Thyroid gland (tissue), 4 donors: ENCODE measurements at regions not wholly inside any gene's neighbourhood (a gene's known extent, or its start where the extent isn't known, plus 50 kb on each side); places are given as distances from the start of the nearest gene placed in this dataset.

Source experiments
- DNase-seq, 2 donors: peaks; one replicate each; pipeline ENCODE4 v3.0.0-alpha.2; 2019
- H3K27ac ChIP-seq, 3 donors: fragments of 200-600 bp; sonication (generic); 1 replicate in 2 of 3; 2 replicates in 1 of 3; pipeline ENCODE4 v1.5.1; 2016 to 2019; ENCODE audit warnings: mild to moderate bottlenecking in 1 of 3, moderate library complexity in 1 of 3
- H3K27me3 ChIP-seq: fragments of 200-600 bp; sonication (generic); one replicate; pipeline ENCODE4 v1.5.1; 2019
- H3K36me3 ChIP-seq, 2 donors: fragments of 200-600 bp; sonication (generic); one replicate each; pipeline ENCODE4 v1.5.1; 2016 to 2019
- H3K4me1 ChIP-seq, 2 donors: fragments of 200-600 bp; sonication (generic); one replicate each; pipeline ENCODE4 v1.5.1; 2017 to 2019
- H3K4me3 ChIP-seq, 3 donors: fragments of 200-600 bp; sonication (generic); replicated peaks in 1 of 3; 1 replicate in 2 of 3; 2 replicates in 1 of 3; pipeline ENCODE4 v1.5.1; 2016; ENCODE audit warnings: mild to moderate bottlenecking in 1 of 3
- H3K9me3 ChIP-seq: fragments of 200-600 bp; sonication (generic); one replicate; pipeline ENCODE4 v1.5.1; 2017
- CTCF ChIP-seq, 6 experiments: fragments of 200-600 bp in 3 of 6; fragments of 450-650 bp in 3 of 6; sonication (generic) in 3 of 6; IDR thresholded peaks; one replicate each; pipeline ENCODE4 v1.5.1; 2016 to 2019; ENCODE audit warnings: antibody characterized with exemption in 6 of 6, mild to moderate bottlenecking in 2 of 6, inconsistent platforms in 1 of 6, moderate library complexity in 1 of 6
- POLR2A ChIP-seq, 2 donors: fragments of 450-650 bp; IDR thresholded peaks; one replicate each; pipeline ENCODE4 v1.6.1; 2017; ENCODE audit warnings: antibody characterized with exemption in 2 of 2, mild to moderate bottlenecking in 2 of 2, moderate library complexity in 1 of 2
- WGBS, 2 donors: methylation state at CpG; one replicate each; pipeline ENCODE4 v1.1.5; 2017; 5-methylcytosine and 5-hydroxymethylcytosine counted together
- intact Hi-C: fragments of 100-400 bp; cut with DNase I; formaldehyde crosslinking; loops from one replicate; pipeline ENCODE4 v1.15.1; 2023

- Histone ChIP-seq H3K27ac (no peak overlapping the region), H3K4me3 (no peak overlapping the region), H3K9me3 (no peaks in the 10 kb centered on the region), H3K36me3 (no peaks in the 10 kb centered on the region), H3K4me1 (no peaks in the 10 kb centered on the region), H3K27me3 (no peaks in the 10 kb centered on the region)
- no peak for DNase-seq
- 91 to 93% methylated on average over 1 of the region's 1 CpG for WGBS, 2 donors
- TF ChIP-seq POLR2A (IDR thresholded peaks at IDR 0.05), result no peak
- TF ChIP-seq CTCF (IDR thresholded peaks at IDR 0.05), result no peak
- intact Hi-C loops, result no loop called here
Observed at GRCh38 chr9:113665064-113665463, 201.5 kb downstream of the RGS3 start.

DNA sequence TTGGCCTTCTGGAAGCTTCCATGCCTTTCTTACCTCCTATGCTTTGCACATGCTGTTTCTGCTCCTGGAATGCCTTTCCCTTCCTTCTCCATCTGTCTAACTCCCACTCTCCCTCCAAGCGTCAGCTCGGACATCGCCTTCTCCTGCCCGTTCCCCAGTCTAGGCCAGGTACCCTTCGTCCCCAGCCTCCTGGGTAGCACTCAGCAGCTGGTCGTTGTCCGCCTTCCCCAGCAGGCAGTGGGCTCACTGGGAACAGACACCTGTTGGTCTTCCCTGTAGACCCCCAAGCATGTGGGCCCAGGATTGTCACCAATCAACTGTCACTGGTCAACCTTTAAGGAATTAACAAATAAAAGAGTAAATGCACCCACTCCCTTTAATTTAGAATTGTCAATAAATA is 202.2 kb downstream of the RGS3 start:
- intact Hi-C loops, result no loop called here
- no peak for DNase-seq
- Histone ChIP-seq H3K27me3 (no peaks in the 10 kb centered on the region), H3K27ac (no peak overlapping the region), H3K9me3 (no peaks in the 10 kb centered on the region), H3K4me1 (no peaks in the 10 kb centered on the region), H3K4me3 (no peak overlapping the region), H3K36me3 (no peaks in the 10 kb centered on the region)
- WGBS, 2 donors, result 92 to 93% methylated on average over 7 of the region's 7 CpGs
- TF ChIP-seq POLR2A (IDR thresholded peaks at IDR 0.05), result no peak
- TF ChIP-seq CTCF (IDR thresholded peaks at IDR 0.05), result no peak

- Histone ChIP-seq H3K27ac (no peak overlapping the region), H3K36me3 (no peaks in the 10 kb centered on the region), H3K4me1 (no peaks in the 10 kb centered on the region), H3K27me3 (no peaks in the 10 kb centered on the region), H3K9me3 (no peaks in the 10 kb centered on the region), H3K4me3 (no peak overlapping the region)
- intact Hi-C loops, result no loop called here
- TF ChIP-seq CTCF (IDR thresholded peaks at IDR 0.05), result no peak
- TF ChIP-seq POLR2A (IDR thresholded peaks at IDR 0.05), result no peak
- no peak for DNase-seq
- 78% methylated on average over 3 of the region's 3 CpGs for WGBS, 2 donors
Observed at GRCh38 chr9:113668061-113668460, 204.5 kb downstream of the RGS3 start.

- intact Hi-C loops, result no loop called here
- Histone ChIP-seq H3K36me3 (no peaks in the 10 kb centered on the region), H3K4me3 (no peak overlapping the region), H3K4me1 (no peaks in the 10 kb centered on the region), H3K9me3 (no peaks in the 10 kb centered on the region), H3K27me3 (no peaks in the 10 kb centered on the region), H3K27ac (no peak overlapping the region)
- no peak for DNase-seq
- TF ChIP-seq POLR2A (IDR thresholded peaks at IDR 0.05) (no peak), CTCF (IDR thresholded peaks at IDR 0.05) (no peak)
- WGBS, 2 donors, result 70 to 83% methylated on average over 4 of the region's 4 CpGs
Observed at GRCh38 chr9:113669522-113670115, 206.1 kb downstream of the RGS3 start.

GRCh38 chr9:113673726-113674125 is 202.4 kb upstream of the ZNF618 start:
- no peaks in the 10 kb centered on the region for H3K9me3 ChIP-seq
- H3K4me1 ChIP-seq, result peaks cover 0 to 3% of the 10 kb centered on the region in 2 donors
- DNase-seq, result no peak
- 75 to 87% methylated on average over 7 of the region's 7 CpGs for WGBS, 2 donors
- no peaks in the 10 kb centered on the region for H3K27me3 ChIP-seq
- no peak for TF ChIP-seq CTCF (IDR thresholded peaks at IDR 0.05)
- intact Hi-C loops, result no loop called here
- H3K4me3 ChIP-seq, result no peak overlapping the region
- no peaks in the 10 kb centered on the region for H3K36me3 ChIP-seq
- H3K27ac ChIP-seq, result no peak overlapping the region
